MCF 10A (cell line): ENCODE measurements at regions not wholly inside any gene's neighbourhood (a gene's known extent, or its start where the extent isn't known, plus 50 kb on each side); places are given as distances from the start of the nearest gene placed in this dataset.

Source experiments
- BruUV-seq: library from RNA; stranded (reverse); fragments of 400-500 nt; replicated peaks from 2 replicates; lab custom pipeline; 2021; lab: Mats Ljungman, UMichigan
- CTCF ChIA-PET: fragments of 300-600 bp; sonication (Branson Sonifier 250); formaldehyde crosslinking; extraction: SDS; loops from one replicate; lab custom pipeline; 2021; ENCODE audit warnings: antibody characterized with exemption, inconsistent platforms; lab: Yijun Ruan, JAX
- POLR2A ChIA-PET: fragments of 300-600, 350-650 bp; sonication (Branson Sonifier 250); formaldehyde crosslinking; extraction: SDS; loops from one replicate; lab custom pipeline; 2020; ENCODE audit warnings: antibody characterized with exemption, inconsistent platforms; lab: Yijun Ruan, JAX
- DNase-seq: peaks from one replicate; pipeline ENCODE4 v3.0.0-alpha.2; 2018; ENCODE audit not compliant: unreplicated experiment
- H3K27ac Mint-ChIP-seq: one replicate; pipeline ENCODE4 v1.8.0; 2022; ENCODE audit warnings: mild to moderate bottlenecking, low read depth, mixed read lengths; ENCODE audit not compliant: unreplicated experiment
- H3K27me3 Mint-ChIP-seq: one replicate; pipeline ENCODE4 v1.8.0; 2022; ENCODE audit warnings: mixed read lengths; ENCODE audit not compliant: insufficient read depth, unreplicated experiment
- H3K36me3 Mint-ChIP-seq: one replicate; pipeline ENCODE4 v1.8.0; 2022; ENCODE audit warnings: mild to moderate bottlenecking, moderate library complexity, mixed read lengths; ENCODE audit not compliant: insufficient read depth, unreplicated experiment
- H3K4me1 Mint-ChIP-seq: one replicate; pipeline ENCODE4 v1.8.0; 2022; ENCODE audit warnings: mixed read lengths; ENCODE audit not compliant: insufficient read depth, unreplicated experiment
- H3K4me3 Mint-ChIP-seq: one replicate; pipeline ENCODE4 v1.8.0; 2022; ENCODE audit warnings: mild to moderate bottlenecking, moderate library complexity, mixed read lengths; ENCODE audit not compliant: unreplicated experiment
- H3K9me3 Mint-ChIP-seq: one replicate; pipeline ENCODE4 v1.8.0; 2022; ENCODE audit warnings: mixed read lengths; ENCODE audit not compliant: unreplicated experiment
- CTCF ChIP-seq: fragments of 200-600 bp; IDR thresholded peaks from one replicate; pipeline ENCODE4 v1.8.0; 2022; ENCODE audit warnings: antibody characterized with exemption, mild to moderate bottlenecking; ENCODE audit not compliant: unreplicated experiment
- intact Hi-C: fragments of 100-400 bp; cut with micrococcal nuclease; formaldehyde crosslinking; loops from 2 replicates; pipeline ENCODE4 v1.14.1; 2022

- no peak for TF ChIP-seq CTCF
- intact Hi-C loops, result no loop called here
- CTCF ChIA-PET, result no interaction called here
- no peak overlapping the region for H3K27ac Mint-ChIP-seq
- no peaks in the 10 kb centered on the region for H3K27me3 Mint-ChIP-seq
- H3K4me3 Mint-ChIP-seq, result no peak overlapping the region
- H3K36me3 Mint-ChIP-seq, result no peaks in the 10 kb centered on the region
- H3K9me3 Mint-ChIP-seq, result no peaks in the 10 kb centered on the region
- DNase-seq, result peak; percentile 47
- POLR2A ChIA-PET, result no interaction called here
- peaks cover 5% of the 10 kb centered on the region for H3K4me1 Mint-ChIP-seq
- no TSS peak for BruUV-seq
These were observed 747.2 kb upstream of the NEGR1 start for GRCh38 chr1:73029571-73029970.

GRCh38 chr1:73026114-73026513, 743.8 kb upstream of the NEGR1 start:
- BruUV-seq, result no TSS peak
- peak; percentile 6 for DNase-seq
- CTCF ChIA-PET, result no interaction called here
- POLR2A ChIA-PET, result interaction anchor here (0.9 kb wide), 1 partner anchor 38 kb away, joined by 4 read pairs; no protein-coding TSS in a partner anchor
- TF ChIP-seq CTCF, result no peak
- Mint-ChIP-seq H3K9me3 (no peaks in the 10 kb centered on the region), H3K27ac (no peak overlapping the region), H3K4me1 (peaks cover 5% of the 10 kb centered on the region), H3K36me3 (no peaks in the 10 kb centered on the region), H3K4me3 (no peak overlapping the region), H3K27me3 (no peaks in the 10 kb centered on the region)
- intact Hi-C loops, result no loop called here

- intact Hi-C loops, result no loop called here
- Mint-ChIP-seq H3K27ac (no peak overlapping the region), H3K27me3 (peaks cover 7% of the 10 kb centered on the region), H3K9me3 (no peaks in the 10 kb centered on the region), H3K36me3 (no peaks in the 10 kb centered on the region), H3K4me3 (no peak overlapping the region), H3K4me1 (no peaks in the 10 kb centered on the region)
- POLR2A ChIA-PET, result no interaction called here
- CTCF ChIA-PET, result no interaction called here
- DNase-seq, result no peak
- no peak for TF ChIP-seq CTCF
- no TSS peak for BruUV-seq
These were observed 727.6 kb upstream of the NEGR1 start for GRCh38 chr1:73009938-73010337.

GRCh38 chr1:73009311-73009710, 727.0 kb upstream of the NEGR1 start:
- no peak overlapping the region for H3K4me3 Mint-ChIP-seq
- no peaks in the 10 kb centered on the region for H3K36me3 Mint-ChIP-seq
- peaks cover 7% of the 10 kb centered on the region for H3K27me3 Mint-ChIP-seq
- no peaks in the 10 kb centered on the region for H3K9me3 Mint-ChIP-seq
- BruUV-seq, result no TSS peak
- DNase-seq, result no peak
- no peaks in the 10 kb centered on the region for H3K4me1 Mint-ChIP-seq
- ChIA-PET CTCF (no interaction called here), POLR2A (no interaction called here)
- no peak overlapping the region for H3K27ac Mint-ChIP-seq
- intact Hi-C loops, result no loop called here
- TF ChIP-seq CTCF, result no peak
